ENCODE measurements at regions not wholly inside any gene's neighbourhood (a gene's known extent, or its start where the extent isn't known, plus 50 kb on each side); places are given as distances from the start of the nearest gene placed in this dataset.

- no peak for DNase-seq (ENCODE audit: low read depth)
- no peak for TF ChIP-seq CTCF (IDR thresholded peaks at IDR 0.05; ENCODE audit: insufficient read depth, low read depth, low read length, missing control alignments)
- no peak overlapping the region for H3K4me3 ChIP-seq (ENCODE audit: low read length)
Observed at GRCh38 chr1:208387908-208388811, 144.0 kb upstream of the PLXNA2 start.

- TF ChIP-seq CTCF (IDR thresholded peaks at IDR 0.05; ENCODE audit: insufficient read depth, low read depth, low read length, missing control alignments), result no peak
- DNase-seq (ENCODE audit: low read depth), result no peak
- H3K4me3 ChIP-seq (ENCODE audit: low read length), result no peak overlapping the region
Observed at GRCh38 chr1:208393416-208393815, 149.2 kb upstream of the PLXNA2 start.

- no peak for TF ChIP-seq CTCF (IDR thresholded peaks at IDR 0.05; ENCODE audit: insufficient read depth, low read depth, low read length, missing control alignments)
- no peak for DNase-seq (ENCODE audit: low read depth)
- H3K4me3 ChIP-seq (ENCODE audit: low read length), result no peak overlapping the region
Observed at GRCh38 chr1:208393826-208394225, 149.6 kb upstream of the PLXNA2 start.

GRCh38 chr1:208397286-208397685 is 153.1 kb upstream of the PLXNA2 start:
- DNase-seq (ENCODE audit: low read depth), result no peak
- H3K4me3 ChIP-seq (ENCODE audit: low read length), result no peak overlapping the region
- TF ChIP-seq CTCF (IDR thresholded peaks at IDR 0.05; ENCODE audit: insufficient read depth, low read depth, low read length, missing control alignments), result no peak

- H3K4me3 ChIP-seq (ENCODE audit: low read length), result no peak overlapping the region
- no peak for DNase-seq (ENCODE audit: low read depth)
- no peak for TF ChIP-seq CTCF (IDR thresholded peaks at IDR 0.05; ENCODE audit: insufficient read depth, low read depth, low read length, missing control alignments)
Observed at GRCh38 chr1:208405014-208405413, 160.8 kb upstream of the PLXNA2 start.

GRCh38 chr1:208409176-208409575 is 165.0 kb upstream of the PLXNA2 start:
- no peak for TF ChIP-seq CTCF (IDR thresholded peaks at IDR 0.05; ENCODE audit: insufficient read depth, low read depth, low read length, missing control alignments)
- no peak overlapping the region for H3K4me3 ChIP-seq (ENCODE audit: low read length)
- no peak for DNase-seq (ENCODE audit: low read depth)

- DNase-seq (ENCODE audit: low read depth), result no peak
- no peak for TF ChIP-seq CTCF (IDR thresholded peaks at IDR 0.05; ENCODE audit: insufficient read depth, low read depth, low read length, missing control alignments)
- H3K4me3 ChIP-seq (ENCODE audit: low read length), result no peak overlapping the region
Observed at GRCh38 chr1:208410409-208410808, 166.2 kb upstream of the PLXNA2 start.
